Spleen (tissue), 11 donors: ENCODE measurements at regions not wholly inside any gene's neighbourhood (a gene's known extent, or its start where the extent isn't known, plus 50 kb on each side); places are given as distances from the start of the nearest gene placed in this dataset.

Experiments used
- DNase-seq: peaks from one replicate; pipeline ENCODE4 v3.0.0-alpha.2; 2020
- H3K27ac ChIP-seq, 8 donors: fragments of 200-600 bp; sonication (generic) in 7 of 8; 1 replicate in 4 of 8; 2 replicates in 4 of 8; pipeline versions ENCODE4 v1.5.0 to v1.8.0; 2016 to 2021; ENCODE audit warnings: inconsistent platforms in 4 of 8, mild to moderate bottlenecking in 4 of 8, moderate library complexity in 1 of 8
- H3K27me3 ChIP-seq, 7 donors: fragments of 200-600 bp; sonication (generic) in 6 of 7; replicated peaks in 1 of 7; 1 replicate in 4 of 7; 2 replicates in 3 of 7; pipeline versions ENCODE4 v1.5.0 to v1.8.0; 2016 to 2021; ENCODE audit warnings: inconsistent platforms in 3 of 7, mild to moderate bottlenecking in 1 of 7
- H3K36me3 ChIP-seq, 6 donors: fragments of 200-600 bp; sonication (generic) in 5 of 6; 1 replicate in 4 of 6; 2 replicates in 2 of 6; pipeline versions ENCODE4 v1.5.0 to v1.8.0; 2016 to 2021; ENCODE audit warnings: inconsistent platforms in 2 of 6
- H3K4me1 ChIP-seq, 6 donors: fragments of 200-600 bp; sonication (generic) in 5 of 6; 1 replicate in 3 of 6; 2 replicates in 3 of 6; pipeline versions ENCODE4 v1.5.0 to v1.8.0; 2016 to 2021; ENCODE audit warnings: inconsistent platforms in 3 of 6
- H3K4me3 ChIP-seq, 8 donors: fragments of 200-600 bp; sonication (generic) in 7 of 8; 1 replicate in 4 of 8; 2 replicates in 4 of 8; pipeline versions ENCODE4 v1.5.0 to v1.8.0; 2016 to 2021; ENCODE audit warnings: inconsistent platforms in 4 of 8, mild to moderate bottlenecking in 4 of 8, moderate library complexity in 2 of 8
- H3K9me3 ChIP-seq, 8 donors: fragments of 200-600 bp; sonication (generic) in 7 of 8; 1 replicate in 4 of 8; 2 replicates in 4 of 8; pipeline versions ENCODE4 v1.5.0 to v1.8.0; 2016 to 2021; ENCODE audit warnings: inconsistent platforms in 4 of 8
- CTCF ChIP-seq, 11 experiments: fragments of 200-600 bp in 7 of 11; fragments of 450-650 bp in 4 of 11; sonication (generic) in 4 of 11; IDR thresholded peaks in 8 of 11; conservative IDR thresholded peaks in 3 of 11; 1 replicate in 7 of 11; 2 replicates in 4 of 11; pipeline versions ENCODE4 v1.4.0 to v1.8.0; 2016 to 2021; ENCODE audit warnings: antibody characterized with exemption in 11 of 11, inconsistent platforms in 4 of 11, mild to moderate bottlenecking in 1 of 11
- POLR2A ChIP-seq, 3 donors: fragments of 450-650 bp; IDR thresholded peaks; one replicate each; pipeline ENCODE4 v1.5.1; 2017; ENCODE audit warnings: antibody characterized with exemption in 3 of 3, mild to moderate bottlenecking in 1 of 3
- POLR2AphosphoS5 ChIP-seq, 3 donors: sonication (generic); formaldehyde crosslinking; IDR thresholded peaks; one replicate each; pipeline ENCODE4 v1.5.1; 2017; ENCODE audit warnings: antibody characterized with exemption in 3 of 3
- WGBS, 5 donors: extraction: QIAGEN DNeasy Blood & Tissue Kit in 3 of 5; methylation state at CpG; one replicate each; pipeline versions ENCODE4 v1.1.5 to v1.1.7; 2013 to 2018; 5-methylcytosine and 5-hydroxymethylcytosine counted together
- intact Hi-C: fragments of 100-400 bp; cut with DNase I; formaldehyde crosslinking; loops from one replicate; pipeline ENCODE4 v1.15.0; 2023; ENCODE audit warnings: low total_unique reads
- donor health status: healthy with polysubstance abuse.
- donor health status: DM: no; HTN: no; CAD: no; lungs with moderate emphysema.
- donor health status: DM: no; HTN: no; CAD: no.
- donor health status: Bipolar disorder and iron deficiency.
- donor health status: healthy.
- donor health status: DM: no; HTN: no; CAD: no.
- donor health status: DM: yes; HTN: yes; CAD: no.

GRCh38 chr14:84436528-84436927, 1093.4 kb upstream of the FLRT2 start:
- H3K27ac ChIP-seq = no peak overlapping the region
- H3K9me3 ChIP-seq = peaks cover 0 to 5% (median 0%) of the 10 kb centered on the region in 8 donors
- TF ChIP-seq POLR2AphosphoS5 (IDR thresholded peaks at IDR 0.05) (no peak), POLR2A (IDR thresholded peaks at IDR 0.05) (no peak), CTCF (IDR thresholded peaks at IDR 0.05 in 8 of 11, conservative IDR thresholded peaks at IDR 0.05 in 3 of 11) (no peak)
- intact Hi-C loops = no loop called here
- H3K36me3 ChIP-seq = no peaks in the 10 kb centered on the region
- DNase-seq = no peak
- H3K4me1 ChIP-seq = no peaks in the 10 kb centered on the region
- H3K27me3 ChIP-seq = no peaks in the 10 kb centered on the region
- 68 to 88% (median 78%) methylated on average over 2 of the region's 2 CpGs for WGBS, 5 donors
- H3K4me3 ChIP-seq = no peak overlapping the region

DNA sequence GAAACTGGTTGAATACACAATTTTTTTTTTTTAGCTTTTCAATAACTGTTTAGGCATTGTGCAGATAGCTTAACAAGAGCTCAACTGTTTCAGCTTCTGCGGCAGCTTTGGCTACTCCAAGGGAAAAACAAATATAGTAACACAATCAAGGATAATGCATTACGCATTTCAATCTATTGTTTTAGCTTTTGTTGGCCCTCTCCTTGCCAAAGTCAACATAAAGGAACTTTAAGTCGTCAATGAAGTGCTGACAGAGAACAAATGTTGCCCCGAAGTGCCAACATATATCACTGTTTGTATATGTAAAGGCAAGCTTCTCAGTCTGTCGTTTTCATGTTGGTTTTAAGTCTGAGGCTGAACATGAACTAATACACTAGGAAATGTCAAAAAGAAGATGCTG, 1087.4 kb upstream of the FLRT2 start:
- Histone ChIP-seq H3K4me1 (no peaks in the 10 kb centered on the region), H3K9me3 (peaks cover 0 to 8% (median 1%) of the 10 kb centered on the region in 8 donors), H3K4me3 (no peak overlapping the region), H3K36me3 (no peaks in the 10 kb centered on the region), H3K27me3 (no peaks in the 10 kb centered on the region), H3K27ac (no peak overlapping the region)
- TF ChIP-seq POLR2AphosphoS5 (IDR thresholded peaks at IDR 0.05) (no peak), CTCF (IDR thresholded peaks at IDR 0.05 in 8 of 11, conservative IDR thresholded peaks at IDR 0.05 in 3 of 11) (no peak), POLR2A (IDR thresholded peaks at IDR 0.05) (no peak)
- 38 to 54% (median 41%) methylated on average over 5 of the region's 5 CpGs for WGBS, 5 donors
- DNase-seq = no peak
- intact Hi-C loops = no loop called here

DNA sequence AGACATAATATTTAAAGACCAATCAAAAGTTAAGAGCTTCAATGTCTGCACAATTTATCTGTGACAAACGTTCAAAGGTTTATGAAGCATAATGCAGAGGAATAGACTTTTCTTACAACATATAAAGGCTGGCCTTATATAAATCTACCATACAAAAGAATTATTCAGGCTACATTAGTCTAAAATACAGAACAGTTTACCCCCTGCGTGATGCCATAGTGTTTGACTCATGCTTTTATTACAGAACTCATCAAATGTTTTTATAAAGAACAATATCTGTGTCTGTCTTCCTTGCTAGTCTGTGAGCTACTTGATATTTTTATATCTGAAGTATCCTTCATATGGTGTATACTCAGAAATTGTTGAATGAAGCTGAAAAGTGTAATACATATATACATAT, 1084.5 kb upstream of the FLRT2 start:
- Histone ChIP-seq H3K4me1 (no peaks in the 10 kb centered on the region), H3K36me3 (no peaks in the 10 kb centered on the region), H3K9me3 (peaks cover 0 to 6% (median 0%) of the 10 kb centered on the region in 8 donors), H3K27ac (no peak overlapping the region), H3K27me3 (no peaks in the 10 kb centered on the region), H3K4me3 (no peak overlapping the region)
- intact Hi-C loops = no loop called here
- TF ChIP-seq CTCF (IDR thresholded peaks at IDR 0.05 in 8 of 11, conservative IDR thresholded peaks at IDR 0.05 in 3 of 11) (no peak), POLR2AphosphoS5 (IDR thresholded peaks at IDR 0.05) (no peak)
- DNase-seq = no peak
- WGBS, 5 donors = 79 to 93% (median 87%) methylated on average over 2 of the region's 2 CpGs

DNA sequence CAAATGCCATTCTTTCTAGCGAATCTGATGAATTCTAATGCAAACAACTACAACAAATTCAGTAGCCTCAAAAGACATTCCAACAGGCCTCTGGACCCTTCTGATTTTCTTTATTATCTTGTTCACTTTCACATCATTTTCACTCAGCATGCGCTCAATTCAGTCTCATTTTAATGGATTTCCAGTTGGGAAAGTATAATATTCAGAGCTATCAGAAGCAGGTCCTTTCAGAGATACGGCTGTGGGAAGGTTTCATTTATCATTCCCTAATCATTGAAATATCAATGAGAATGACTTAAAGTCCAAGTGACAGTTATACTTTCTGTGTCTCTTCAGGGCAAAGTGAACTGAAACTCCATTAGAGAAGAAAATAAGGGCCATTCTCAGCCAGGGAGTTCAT, 1083.7 kb upstream of the FLRT2 start:
- WGBS, 5 donors = 86 to 97% (median 94%) methylated on average over 3 of the region's 3 CpGs
- H3K4me3 ChIP-seq = no peak overlapping the region
- H3K9me3 ChIP-seq = peaks cover 0 to 6% (median 0%) of the 10 kb centered on the region in 8 donors
- H3K27ac ChIP-seq = no peak overlapping the region
- H3K36me3 ChIP-seq = no peaks in the 10 kb centered on the region
- intact Hi-C loops = no loop called here
- TF ChIP-seq CTCF (IDR thresholded peaks at IDR 0.05 in 8 of 11, conservative IDR thresholded peaks at IDR 0.05 in 3 of 11) = no peak
- TF ChIP-seq POLR2AphosphoS5 (IDR thresholded peaks at IDR 0.05) = no peak
- TF ChIP-seq POLR2A (IDR thresholded peaks at IDR 0.05) = no peak
- no peaks in the 10 kb centered on the region for H3K27me3 ChIP-seq
- no peak for DNase-seq
- no peaks in the 10 kb centered on the region for H3K4me1 ChIP-seq
